ENCODE measurements at regions not wholly inside any gene's neighbourhood (a gene's known extent, or its start where the extent isn't known, plus 50 kb on each side); places are given as distances from the start of the nearest gene placed in this dataset.

DNA sequence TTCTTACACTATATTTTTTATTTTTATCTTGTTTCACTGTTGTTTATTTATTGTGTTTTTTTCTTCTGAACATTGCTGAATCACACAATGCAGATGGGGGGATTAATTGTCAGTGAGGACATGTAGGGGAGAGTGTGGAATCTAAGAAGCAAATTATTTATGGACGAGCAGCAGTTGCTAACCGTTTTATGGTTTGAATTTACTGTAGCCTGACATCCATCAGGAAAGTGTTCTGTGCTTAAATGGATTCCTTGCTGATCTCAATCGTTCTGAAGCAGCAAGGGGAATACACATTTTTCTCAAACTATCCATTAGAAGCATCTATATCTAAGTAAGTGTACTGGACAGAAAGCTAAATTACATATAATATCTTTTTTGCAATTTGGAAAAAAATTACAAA is 119.5 kb downstream of the CD8B2 start:
- Histone ChIP-seq H2AFZ (ENCODE audit: low read depth, low read length) (no peak overlapping the region), H3K9ac (ENCODE audit: insufficient read depth in 1 of 2, low read depth in 2 of 2, low read length in 2 of 2) (no peak overlapping the region), H3K79me2 (ENCODE audit: control insufficient read depth, insufficient read depth, low read length) (no peaks in the 10 kb centered on the region), H3K27me3 (ENCODE audit: control insufficient read depth in 2 of 2, insufficient read depth in 2 of 2, low read length in 2 of 2) (no peaks in the 10 kb centered on the region), H3K4me2 (ENCODE audit: insufficient read depth, low read length) (no peak overlapping the region), H3K27ac (ENCODE audit: extremely low read depth, low read depth, low read length) (no peak overlapping the region), H3K36me3 (ENCODE audit: control insufficient read depth, insufficient read depth, low read length) (no peaks in the 10 kb centered on the region), H3K9me3 (replicated peaks; ENCODE audit: control insufficient read depth, insufficient read depth, low read depth, low read length) (no peaks in the 10 kb centered on the region), H3K4me3 (no peak overlapping the region), H3K4me1 (replicated peaks in 1 of 2; ENCODE audit: control insufficient read depth in 2 of 2, insufficient read depth in 2 of 2, low read length in 2 of 2) (no peaks in the 10 kb centered on the region), H4K20me1 (replicated peaks; ENCODE audit: control insufficient read depth, insufficient read depth, low read length) (no peaks in the 10 kb centered on the region), H3K9me1 (ENCODE audit: control insufficient read depth, insufficient read depth, low read length) (no peaks in the 10 kb centered on the region)
- WGBS (ENCODE audit: insufficient coverage, low coverage, missing lambda C conversion rate) = 0% methylated on average over 3 of the region's 3 CpGs
- ChIA-PET CTCF (ENCODE audit: low intra/inter-chr PET ratio) (no interaction called here), POLR2A (no interaction called here)
- ATAC-seq (no peak), FAIRE-seq (no peak), DNase-seq (ENCODE audit: extremely low read depth in 1 of 4, low spot score in 3 of 4) (no peak)
- in situ Hi-C loops (cut with MboI) = no loop called here
- intact Hi-C loops (cut with micrococcal nuclease) = no loop called here
- BruUV-seq (replicated peaks) = no TSS peak
- TF ChIP-seq DDX20 (tag; IDR thresholded peaks at IDR 0.05; ENCODE audit: low read depth) = no peak
- TF ChIP-seq NEUROD1 (IDR thresholded peaks at IDR 0.05; ENCODE audit: borderline replicate concordance, low read depth, low read length, partially characterized antibody) = no peak
- TF ChIP-seq, protein P1, sequence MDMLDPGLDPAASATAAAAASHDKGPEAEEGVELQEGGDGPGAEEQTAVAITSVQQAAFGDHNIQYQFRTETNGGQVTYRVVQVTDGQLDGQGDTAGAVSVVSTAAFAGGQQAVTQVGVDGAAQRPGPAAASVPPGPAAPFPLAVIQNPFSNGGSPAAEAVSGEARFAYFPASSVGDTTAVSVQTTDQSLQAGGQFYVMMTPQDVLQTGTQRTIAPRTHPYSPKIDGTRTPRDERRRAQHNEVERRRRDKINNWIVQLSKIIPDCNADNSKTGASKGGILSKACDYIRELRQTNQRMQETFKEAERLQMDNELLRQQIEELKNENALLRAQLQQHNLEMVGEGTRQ (CRISPR knock-in tag; IDR thresholded peaks at IDR 0.05) = no peak
- TF ChIP-seq ZNF274 (IDR thresholded peaks at IDR 0.05; ENCODE audit: borderline replicate concordance, low read depth, low read length) = no peak
- no peak for TF ChIP-seq ZNF764 (CRISPR knock-in tag; IDR thresholded peaks at IDR 0.05; ENCODE audit: low read depth)
- TF ChIP-seq CXXC5 (CRISPR knock-in tag; IDR thresholded peaks at IDR 0.05) = no peak
- TF ChIP-seq CBX5 (IDR thresholded peaks at IDR 0.05; ENCODE audit: borderline replicate concordance, low read depth) = no peak
- no peak for TF ChIP-seq MCM5 (IDR thresholded peaks at IDR 0.05; ENCODE audit: low read depth)
- TF ChIP-seq C11orf30 (IDR thresholded peaks at IDR 0.05; ENCODE audit: low read depth) = no peak
- no peak for TF ChIP-seq ZNF785 (CRISPR knock-in tag; IDR thresholded peaks at IDR 0.05)
- no peak for TF ChIP-seq HLTF (IDR thresholded peaks at IDR 0.05)
- TF ChIP-seq MCM7 (IDR thresholded peaks at IDR 0.05) = no peak

All from K562 (cell line).